Ishikawa (cell line): ENCODE measurements at regions not wholly inside any gene's neighbourhood (a gene's known extent, or its start where the extent isn't known, plus 50 kb on each side); places are given as distances from the start of the nearest gene placed in this dataset.
A peak's percentile ranks its signal among the peaks of the same experiment; 100 is the strongest.

ENCODE experiments used
- CEBPB ChIP-seq: IDR thresholded peaks from 2 replicates; pipeline ENCODE4 v1.6.1; 2012
- CREB1 ChIP-seq: IDR thresholded peaks from 2 replicates; pipeline ENCODE4 v1.6.1; 2012; ENCODE audit warnings: low read depth
- EGR1 ChIP-seq: IDR thresholded peaks from 2 replicates; pipeline ENCODE4 v1.6.1; 2012
- EP300 ChIP-seq: IDR thresholded peaks from 2 replicates; pipeline ENCODE4 v1.6.1; 2012; ENCODE audit warnings: borderline replicate concordance
- FOXM1 ChIP-seq: IDR thresholded peaks from 2 replicates; pipeline ENCODE4 v1.6.1; 2012; ENCODE audit warnings: low read depth, borderline replicate concordance
- NFIC ChIP-seq: IDR thresholded peaks from 2 replicates; pipeline ENCODE4 v1.6.1; 2012
- RAD21 ChIP-seq: IDR thresholded peaks from 2 replicates; pipeline ENCODE4 v1.6.1; 2012; ENCODE audit warnings: low read depth
- TAF1 ChIP-seq: IDR thresholded peaks from 2 replicates; pipeline ENCODE4 v1.6.1; 2012; ENCODE audit warnings: low read depth, mild to moderate bottlenecking
- TCF12 ChIP-seq: IDR thresholded peaks from 2 replicates; pipeline ENCODE4 v1.6.1; 2012; ENCODE audit warnings: low read depth
- TEAD4 ChIP-seq: IDR thresholded peaks from 2 replicates; pipeline ENCODE4 v1.6.1; 2012
- YY1 ChIP-seq: IDR thresholded peaks from 2 replicates; pipeline ENCODE4 v1.6.1; 2012; ENCODE audit warnings: low read depth
- ZBTB7A ChIP-seq: IDR thresholded peaks from 2 replicates; pipeline ENCODE4 v1.6.1; 2012; ENCODE audit warnings: low read depth
- TF ChIP-seq, protein P1 (sequence below): IDR thresholded peaks from 2 replicates; pipeline ENCODE4 v1.6.1; 2012
- TF ChIP-seq, protein P2 (sequence below): IDR thresholded peaks from 2 replicates; pipeline ENCODE4 v1.6.1; 2012
- TF ChIP-seq, protein P3 (sequence below): IDR thresholded peaks from 2 replicates; pipeline ENCODE4 v1.6.1; 2012; ENCODE audit warnings: low read depth, mild to moderate bottlenecking

DNA sequence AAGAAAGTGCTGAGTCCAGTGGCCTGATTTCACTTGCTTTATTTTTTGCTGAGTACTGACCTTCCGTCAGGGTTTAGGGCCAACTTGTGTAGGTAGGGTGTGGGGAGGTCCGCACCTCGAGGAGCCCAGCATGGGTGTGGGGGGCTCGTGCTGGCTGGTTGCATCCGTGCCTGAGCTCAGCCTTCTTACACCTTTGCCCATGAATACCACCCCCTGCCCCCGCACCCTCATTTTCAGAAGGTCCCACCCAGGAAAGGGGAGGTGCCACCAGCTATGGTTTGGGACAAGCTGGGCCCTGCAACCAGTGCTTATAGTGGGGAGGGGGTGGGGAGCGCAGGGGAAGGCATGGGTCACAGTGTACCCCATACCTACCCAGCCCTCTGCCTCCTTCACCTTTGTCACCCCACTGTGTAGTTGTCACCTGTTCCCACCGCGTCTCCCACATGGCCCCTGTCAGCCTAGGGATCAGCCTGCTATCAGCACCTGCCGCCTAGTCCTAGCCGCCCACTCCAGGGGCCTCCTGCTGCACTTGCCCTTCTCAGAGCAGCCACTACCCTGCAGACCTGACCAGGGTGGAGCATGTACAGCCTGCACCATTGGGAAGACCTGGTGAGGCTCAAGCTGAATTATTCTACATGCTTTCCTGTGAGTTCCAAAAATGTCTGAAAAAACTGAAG, 146.2 kb upstream of the RET start:
- TF ChIP-seq RAD21: no peak
- TF ChIP-seq ZBTB7A: no peak
- TF ChIP-seq, protein P1, sequence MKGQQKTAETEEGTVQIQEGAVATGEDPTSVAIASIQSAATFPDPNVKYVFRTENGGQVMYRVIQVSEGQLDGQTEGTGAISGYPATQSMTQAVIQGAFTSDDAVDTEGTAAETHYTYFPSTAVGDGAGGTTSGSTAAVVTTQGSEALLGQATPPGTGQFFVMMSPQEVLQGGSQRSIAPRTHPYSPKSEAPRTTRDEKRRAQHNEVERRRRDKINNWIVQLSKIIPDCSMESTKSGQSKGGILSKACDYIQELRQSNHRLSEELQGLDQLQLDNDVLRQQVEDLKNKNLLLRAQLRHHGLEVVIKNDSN: no peak
- TF ChIP-seq FOXM1: no peak
- TF ChIP-seq TCF12: no peak
- no peak for TF ChIP-seq YY1
- no peak for TF ChIP-seq TEAD4
- TF ChIP-seq CEBPB: no peak
- TF ChIP-seq TAF1: no peak
- TF ChIP-seq CREB1: no peak
- no peak for TF ChIP-seq EGR1
- TF ChIP-seq, protein P2, sequence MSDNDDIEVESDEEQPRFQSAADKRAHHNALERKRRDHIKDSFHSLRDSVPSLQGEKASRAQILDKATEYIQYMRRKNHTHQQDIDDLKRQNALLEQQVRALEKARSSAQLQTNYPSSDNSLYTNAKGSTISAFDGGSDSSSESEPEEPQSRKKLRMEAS: no peak

DNA sequence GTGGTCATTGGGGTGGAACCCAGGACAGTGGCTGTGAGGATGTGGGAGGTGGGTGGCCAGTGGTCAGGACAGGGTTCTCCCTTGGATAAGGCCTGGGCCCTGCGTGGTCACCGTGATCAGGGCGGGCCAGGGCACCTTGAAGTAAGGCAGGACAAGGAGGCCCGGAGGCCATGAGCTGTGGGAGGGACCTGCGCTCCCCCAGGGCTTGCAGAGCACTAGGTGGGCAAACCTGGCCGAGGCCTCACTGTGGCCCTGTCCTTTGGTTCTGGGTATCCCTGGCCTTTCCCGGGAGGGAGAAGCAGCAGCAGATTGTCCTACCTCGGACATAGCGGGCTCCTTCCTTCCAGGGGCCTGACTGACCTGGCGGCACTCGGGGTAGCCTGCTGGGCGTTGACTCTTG, 144.8 kb upstream of the RET start:
- TF ChIP-seq TCF12: no peak

DNA sequence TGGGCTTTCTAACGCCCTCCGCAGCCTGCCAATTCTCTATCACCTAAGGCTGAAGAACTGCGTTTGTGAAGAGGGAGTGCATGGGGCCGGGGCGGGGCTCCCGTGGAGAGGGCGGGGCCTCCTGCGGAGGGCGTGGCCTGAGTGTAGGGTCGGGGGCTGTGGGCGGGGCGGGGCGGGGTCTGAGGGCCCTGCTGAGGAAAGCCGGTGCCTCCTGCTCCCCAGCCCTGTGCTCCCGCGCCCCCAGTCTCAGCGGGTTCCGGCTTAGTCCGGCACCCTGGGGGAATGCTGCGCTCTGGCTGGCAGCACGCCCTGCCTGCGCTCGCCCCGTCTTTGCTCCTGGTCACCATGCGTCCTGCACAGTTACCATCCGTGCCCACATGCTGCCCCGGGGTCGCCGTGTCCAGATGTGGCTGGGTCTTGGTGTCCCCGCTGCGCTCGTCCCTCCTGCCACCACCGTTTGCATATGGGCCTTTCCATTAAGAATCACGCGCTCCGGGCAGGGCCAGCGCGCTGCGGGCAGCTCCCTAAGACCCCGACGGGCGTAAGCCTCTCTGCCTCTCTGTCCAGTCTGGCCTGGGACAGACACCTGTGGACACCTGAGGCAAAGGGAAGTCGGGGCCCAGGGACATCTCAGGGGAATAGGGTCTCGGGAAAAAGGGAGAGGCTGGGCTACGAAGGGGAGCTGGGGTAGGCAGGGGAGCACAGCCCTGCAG, 144.0 kb upstream of the RET start:
- TF ChIP-seq, protein P2: no peak
- TF ChIP-seq, protein P3, sequence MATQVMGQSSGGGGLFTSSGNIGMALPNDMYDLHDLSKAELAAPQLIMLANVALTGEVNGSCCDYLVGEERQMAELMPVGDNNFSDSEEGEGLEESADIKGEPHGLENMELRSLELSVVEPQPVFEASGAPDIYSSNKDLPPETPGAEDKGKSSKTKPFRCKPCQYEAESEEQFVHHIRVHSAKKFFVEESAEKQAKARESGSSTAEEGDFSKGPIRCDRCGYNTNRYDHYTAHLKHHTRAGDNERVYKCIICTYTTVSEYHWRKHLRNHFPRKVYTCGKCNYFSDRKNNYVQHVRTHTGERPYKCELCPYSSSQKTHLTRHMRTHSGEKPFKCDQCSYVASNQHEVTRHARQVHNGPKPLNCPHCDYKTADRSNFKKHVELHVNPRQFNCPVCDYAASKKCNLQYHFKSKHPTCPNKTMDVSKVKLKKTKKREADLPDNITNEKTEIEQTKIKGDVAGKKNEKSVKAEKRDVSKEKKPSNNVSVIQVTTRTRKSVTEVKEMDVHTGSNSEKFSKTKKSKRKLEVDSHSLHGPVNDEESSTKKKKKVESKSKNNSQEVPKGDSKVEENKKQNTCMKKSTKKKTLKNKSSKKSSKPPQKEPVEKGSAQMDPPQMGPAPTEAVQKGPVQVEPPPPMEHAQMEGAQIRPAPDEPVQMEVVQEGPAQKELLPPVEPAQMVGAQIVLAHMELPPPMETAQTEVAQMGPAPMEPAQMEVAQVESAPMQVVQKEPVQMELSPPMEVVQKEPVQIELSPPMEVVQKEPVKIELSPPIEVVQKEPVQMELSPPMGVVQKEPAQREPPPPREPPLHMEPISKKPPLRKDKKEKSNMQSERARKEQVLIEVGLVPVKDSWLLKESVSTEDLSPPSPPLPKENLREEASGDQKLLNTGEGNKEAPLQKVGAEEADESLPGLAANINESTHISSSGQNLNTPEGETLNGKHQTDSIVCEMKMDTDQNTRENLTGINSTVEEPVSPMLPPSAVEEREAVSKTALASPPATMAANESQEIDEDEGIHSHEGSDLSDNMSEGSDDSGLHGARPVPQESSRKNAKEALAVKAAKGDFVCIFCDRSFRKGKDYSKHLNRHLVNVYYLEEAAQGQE: no peak
- TF ChIP-seq, protein P1: no peak
- no peak for TF ChIP-seq ZBTB7A
- no peak for TF ChIP-seq EP300
- TF ChIP-seq RAD21: no peak
- TF ChIP-seq TEAD4: no peak
- TF ChIP-seq NFIC: no peak
- TF ChIP-seq EGR1: no peak

DNA sequence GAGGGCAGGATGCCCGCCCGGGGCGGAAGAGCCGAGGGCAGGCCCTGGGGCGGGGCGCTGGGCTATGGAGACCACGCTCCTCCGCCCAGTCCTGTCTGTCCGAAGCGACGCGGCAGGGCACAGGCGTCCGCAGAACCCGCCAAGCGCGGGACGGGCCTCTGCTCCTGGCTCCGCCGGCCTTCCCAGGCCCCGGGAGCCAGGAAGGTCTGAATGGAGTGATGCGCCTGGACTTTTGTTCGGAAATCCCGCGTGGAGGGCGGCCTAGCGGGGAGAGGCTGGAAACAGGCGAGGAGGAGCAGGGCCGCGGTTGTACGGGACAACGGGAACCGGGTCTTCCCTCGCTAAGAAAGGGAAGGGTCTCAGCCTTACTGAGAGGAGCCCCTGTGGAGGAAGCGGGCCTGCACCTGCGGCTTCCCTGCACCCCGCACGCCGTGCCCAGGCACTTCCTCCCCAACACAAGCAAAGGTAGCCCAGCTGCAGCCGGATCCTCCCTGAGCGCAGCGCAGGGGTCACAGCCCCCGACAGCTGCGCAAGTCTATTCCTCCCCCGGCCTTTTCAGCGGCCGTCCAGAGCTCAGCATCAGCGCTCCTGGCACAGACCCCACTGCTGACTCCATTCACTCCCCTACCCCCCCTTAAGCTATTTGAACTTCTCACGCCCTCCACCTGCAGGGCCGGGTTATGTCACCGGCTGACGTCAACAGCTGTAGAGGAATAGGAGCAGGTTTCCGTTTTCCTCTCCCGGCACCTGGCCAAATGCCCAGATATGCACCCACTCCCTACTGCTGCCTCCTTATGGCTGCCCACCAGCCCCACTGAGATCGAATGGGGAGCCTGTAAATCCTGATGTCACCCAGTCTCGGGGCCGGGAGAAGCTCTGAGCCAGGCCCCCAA, 143.2 kb upstream of the RET start:
- peak; percentile 62 for TF ChIP-seq CREB1
- peak; percentile 48 for TF ChIP-seq NFIC
- no peak for TF ChIP-seq RAD21

DNA sequence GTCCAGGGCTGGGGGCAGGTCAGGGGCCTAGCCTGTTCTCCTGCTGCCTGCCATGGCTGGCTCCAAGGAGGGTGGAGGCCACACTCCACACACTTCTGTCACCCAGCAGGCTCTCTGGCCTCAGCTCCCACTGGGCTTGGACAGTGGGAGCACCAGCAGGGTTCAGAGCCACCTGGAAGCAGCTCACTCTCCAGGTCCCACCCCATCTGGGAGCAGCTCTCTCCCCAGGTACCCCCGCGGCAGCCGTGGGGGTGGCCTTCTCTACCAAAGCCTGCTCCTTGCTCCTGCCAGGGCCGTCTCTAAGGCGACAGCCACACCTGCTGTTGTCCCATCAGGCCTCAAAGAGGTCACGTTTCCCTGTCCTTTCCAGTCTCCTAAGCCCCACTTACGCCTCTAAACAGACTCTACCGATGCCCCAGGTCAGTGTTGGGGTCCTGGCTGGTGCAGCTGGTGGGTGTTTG, 142.5 kb upstream of the RET start:
- TF ChIP-seq EGR1 (no peak), NFIC (no peak), RAD21 (no peak), TEAD4 (no peak), TCF12 (no peak), YY1 (no peak), EP300 (no peak), ZBTB7A (no peak), CEBPB (no peak), CREB1 (no peak), TAF1 (no peak), FOXM1 (no peak)
- TF ChIP-seq, protein P1: no peak
- TF ChIP-seq, protein P2: no peak
- TF ChIP-seq, protein P3: no peak
